Adipocyte (in vitro differentiated cells): ENCODE measurements at regions not wholly inside any gene's neighbourhood (a gene's known extent, or its start where the extent isn't known, plus 50 kb on each side); places are given as distances from the start of the nearest gene placed in this dataset.

Source experiments
- DNase-seq: peaks from one replicate; pipeline ENCODE4 v3.0.0-alpha.2; 2015; ENCODE audit warnings: low read depth
- H3K27me3 ChIP-seq: replicated peaks from 2 replicates; pipeline ENCODE4 v1.7.0; 2013; ENCODE audit warnings: mild to moderate bottlenecking, low read length, moderate library complexity; ENCODE audit not compliant: control insufficient read depth, insufficient read depth
- H3K36me3 ChIP-seq: 2 replicates; pipeline ENCODE4 v1.7.0; 2013; ENCODE audit warnings: low read length, mild to moderate bottlenecking, moderate library complexity; ENCODE audit not compliant: control insufficient read depth, insufficient read depth, severe bottlenecking
- H3K4me1 ChIP-seq: 2 replicates; pipeline ENCODE4 v1.7.0; 2013; ENCODE audit warnings: mild to moderate bottlenecking, low read length, moderate library complexity; ENCODE audit not compliant: control insufficient read depth, insufficient read depth
- H3K4me3 ChIP-seq: 2 replicates; pipeline ENCODE4 v1.7.0; 2013; ENCODE audit warnings: mild to moderate bottlenecking, low read length, moderate library complexity
- H3K9ac ChIP-seq: 2 replicates; pipeline ENCODE4 v1.7.0; 2013; ENCODE audit warnings: mild to moderate bottlenecking, low read length, moderate library complexity
- H3K9me3 ChIP-seq: 2 replicates; pipeline ENCODE4 v1.7.0; 2013; ENCODE audit warnings: mild to moderate bottlenecking, low read length, moderate library complexity; ENCODE audit not compliant: control insufficient read depth

- no peak for DNase-seq
- no peak overlapping the region for H3K4me3 ChIP-seq
- H3K4me1 ChIP-seq = no peaks in the 10 kb centered on the region
- no peak overlapping the region for H3K9ac ChIP-seq
- peaks cover 17% of the 10 kb centered on the region for H3K9me3 ChIP-seq
- no peaks in the 10 kb centered on the region for H3K36me3 ChIP-seq
- H3K27me3 ChIP-seq = peaks cover 13% of the 10 kb centered on the region
Observed at GRCh38 chr10:123597676-123598075, 68.5 kb upstream of the GPR26 start.

- Histone ChIP-seq H3K27me3 (peaks cover 20% of the 10 kb centered on the region), H3K9ac (no peak overlapping the region), H3K9me3 (peaks cover 16% of the 10 kb centered on the region), H3K4me1 (no peaks in the 10 kb centered on the region), H3K4me3 (no peak overlapping the region), H3K36me3 (no peaks in the 10 kb centered on the region)
- DNase-seq = no peak
Observed at GRCh38 chr10:123599366-123599849, 66.7 kb upstream of the GPR26 start.

- H3K27me3 ChIP-seq = peaks cover 16% of the 10 kb centered on the region
- H3K4me1 ChIP-seq = no peaks in the 10 kb centered on the region
- H3K36me3 ChIP-seq = no peaks in the 10 kb centered on the region
- no peak overlapping the region for H3K9ac ChIP-seq
- H3K9me3 ChIP-seq = peaks cover 16% of the 10 kb centered on the region
- no peak overlapping the region for H3K4me3 ChIP-seq
- no peak for DNase-seq
Observed at GRCh38 chr10:123600177-123600576, 66.0 kb upstream of the GPR26 start.

GRCh38 chr10:123603130-123603529 is 63.0 kb upstream of the GPR26 start:
- H3K9me3 ChIP-seq = peaks cover 16% of the 10 kb centered on the region
- H3K4me1 ChIP-seq = no peaks in the 10 kb centered on the region
- H3K4me3 ChIP-seq = no peak overlapping the region
- H3K27me3 ChIP-seq = peaks cover 18% of the 10 kb centered on the region
- no peak overlapping the region for H3K9ac ChIP-seq
- no peaks in the 10 kb centered on the region for H3K36me3 ChIP-seq
- no peak for DNase-seq

- no peaks in the 10 kb centered on the region for H3K36me3 ChIP-seq
- no peaks in the 10 kb centered on the region for H3K4me1 ChIP-seq
- no peak overlapping the region for H3K9ac ChIP-seq
- H3K4me3 ChIP-seq = no peak overlapping the region
- peaks cover 28% of the 10 kb centered on the region for H3K27me3 ChIP-seq
- DNase-seq = no peak
- peaks cover 16% of the 10 kb centered on the region for H3K9me3 ChIP-seq
Observed at GRCh38 chr10:123604506-123604905, 61.6 kb upstream of the GPR26 start.

GRCh38 chr10:123606006-123606405 is 60.1 kb upstream of the GPR26 start:
- H3K27me3 ChIP-seq = peaks cover 38% of the 10 kb centered on the region
- H3K9ac ChIP-seq = no peak overlapping the region
- DNase-seq = no peak
- H3K4me3 ChIP-seq = no peak overlapping the region
- no peaks in the 10 kb centered on the region for H3K4me1 ChIP-seq
- peaks cover 8% of the 10 kb centered on the region for H3K9me3 ChIP-seq
- no peaks in the 10 kb centered on the region for H3K36me3 ChIP-seq

GRCh38 chr10:123606955-123607354 is 59.2 kb upstream of the GPR26 start:
- no peak for DNase-seq
- Histone ChIP-seq H3K9me3 (no peaks in the 10 kb centered on the region), H3K36me3 (no peaks in the 10 kb centered on the region), H3K4me1 (no peaks in the 10 kb centered on the region), H3K27me3 (peaks cover 39% of the 10 kb centered on the region), H3K9ac (no peak overlapping the region), H3K4me3 (no peak overlapping the region)

- no peak overlapping the region for H3K9ac ChIP-seq
- no peak for DNase-seq
- H3K4me3 ChIP-seq = no peak overlapping the region
- peaks cover 44% of the 10 kb centered on the region for H3K27me3 ChIP-seq
- no peaks in the 10 kb centered on the region for H3K4me1 ChIP-seq
- no peaks in the 10 kb centered on the region for H3K36me3 ChIP-seq
- no peaks in the 10 kb centered on the region for H3K9me3 ChIP-seq
Observed at GRCh38 chr10:123607386-123607785, 58.8 kb upstream of the GPR26 start.

GRCh38 chr10:123608047-123608446 is 58.1 kb upstream of the GPR26 start:
- no peak overlapping the region for H3K4me3 ChIP-seq
- no peaks in the 10 kb centered on the region for H3K36me3 ChIP-seq
- no peak overlapping the region for H3K9ac ChIP-seq
- no peak for DNase-seq
- H3K27me3 ChIP-seq = peaks cover 44% of the 10 kb centered on the region
- no peaks in the 10 kb centered on the region for H3K4me1 ChIP-seq
- H3K9me3 ChIP-seq = no peaks in the 10 kb centered on the region

GRCh38 chr10:123611243-123611642 is 54.9 kb upstream of the GPR26 start:
- Histone ChIP-seq H3K9ac (no peak overlapping the region), H3K27me3 (peaks cover 37% of the 10 kb centered on the region), H3K9me3 (peaks cover 5% of the 10 kb centered on the region), H3K4me1 (no peaks in the 10 kb centered on the region), H3K4me3 (no peak overlapping the region), H3K36me3 (no peaks in the 10 kb centered on the region)
- DNase-seq = no peak

- H3K4me3 ChIP-seq = no peak overlapping the region
- peaks cover 5% of the 10 kb centered on the region for H3K9me3 ChIP-seq
- H3K9ac ChIP-seq = no peak overlapping the region
- no peaks in the 10 kb centered on the region for H3K4me1 ChIP-seq
- DNase-seq = no peak
- peaks cover 40% of the 10 kb centered on the region for H3K27me3 ChIP-seq
- H3K36me3 ChIP-seq = no peaks in the 10 kb centered on the region
Observed at GRCh38 chr10:123611876-123612275, 54.3 kb upstream of the GPR26 start.

- no peak overlapping the region for H3K9ac ChIP-seq
Observed at GRCh38 chr10:123613346-123613850, 52.8 kb upstream of the GPR26 start.

More at GRCh38 chr10:123613346-123613850, 52.8 kb upstream of the GPR26 start:
- Histone ChIP-seq H3K9me3 (peaks cover 5% of the 10 kb centered on the region), H3K36me3 (no peaks in the 10 kb centered on the region), H3K4me3 (no peak overlapping the region), H3K4me1 (no peaks in the 10 kb centered on the region), H3K27me3 (peaks cover 27% of the 10 kb centered on the region)
- no peak for DNase-seq
